H1 (cell line): ENCODE measurements at regions not wholly inside any gene's neighbourhood (a gene's known extent, or its start where the extent isn't known, plus 50 kb on each side); places are given as distances from the start of the nearest gene placed in this dataset.

Experiments used
- ASH2L ChIP-seq: fragments of 200-600, 300-600 bp; sonication (generic); IDR thresholded peaks from one replicate; pipeline ENCODE4 v1.7.1; 2017; ENCODE audit warnings: low read length
- HDAC2 ChIP-seq, 2 experiments: fragments of 300-600 bp in 1 of 2; sonication (generic) in 1 of 2; IDR thresholded peaks; 2 replicates each; pipeline ENCODE4 v1.6.1; 2011 to 2012; ENCODE audit warnings: low read depth in 2 of 2, low read length in 2 of 2, mild to moderate bottlenecking in 2 of 2, moderate library complexity in 2 of 2, borderline replicate concordance in 1 of 2, inconsistent platforms in 1 of 2
- KDM4A ChIP-seq: IDR thresholded peaks from one replicate; pipeline ENCODE4 v1.7.1; 2012; ENCODE audit warnings: low read depth, mild to moderate bottlenecking, moderate library complexity, low read length, inconsistent platforms; ENCODE audit not compliant: severe bottlenecking
- PHF8 ChIP-seq: fragments of 200-600 bp; sonication (generic); conservative IDR thresholded peaks from 2 replicates; pipeline ENCODE4 v1.7.1; 2012; ENCODE audit warnings: low read depth, mild to moderate bottlenecking, inconsistent platforms, low read length, moderate library complexity
- POLR2AphosphoS5 ChIP-seq: IDR thresholded peaks from 2 replicates; pipeline ENCODE4 v1.6.1; 2011; ENCODE audit warnings: low read depth, low read length
- TBP ChIP-seq: IDR thresholded peaks from 2 replicates; pipeline ENCODE4 v1.6.1; 2011; ENCODE audit warnings: low read depth, low read length, improper control_type of control experiment

DNA sequence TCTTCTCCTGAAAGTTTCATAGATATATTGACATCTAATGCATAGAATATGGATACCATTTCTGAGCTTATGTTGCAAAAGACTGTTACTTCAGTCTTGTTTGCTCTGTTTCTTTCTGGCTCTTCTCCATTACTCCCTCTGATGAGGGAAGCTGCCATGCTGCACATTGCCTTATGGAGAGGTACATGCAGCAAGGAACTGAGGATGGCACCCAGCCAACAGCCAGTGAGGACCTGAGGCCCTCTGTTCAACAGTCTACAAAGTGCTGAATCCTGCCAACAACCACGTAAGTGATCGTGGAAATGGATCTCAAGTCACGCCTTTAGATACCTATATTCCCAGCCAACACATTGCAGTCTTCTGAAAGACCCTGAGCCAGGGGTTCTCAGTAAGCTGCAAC is 66.6 kb upstream of the ADAMTS5 start (continued):
- TF ChIP-seq TBP, result no peak
- no peak for TF ChIP-seq PHF8
- TF ChIP-seq KDM4A, result no peak
- no peak for TF ChIP-seq HDAC2 (IDR thresholded peaks at IDR 0.05; ENCODE audit: borderline replicate concordance in 1 of 2, low read depth in 2 of 2, low read length in 2 of 2)
- TF ChIP-seq POLR2AphosphoS5, result no peak
- no peak for TF ChIP-seq ASH2L
